WTC11 (cell line): ENCODE measurements at regions not wholly inside any gene's neighbourhood (a gene's known extent, or its start where the extent isn't known, plus 50 kb on each side); places are given as distances from the start of the nearest gene placed in this dataset.
"Not testable (repeated sequence)": the region's sequence is repeated elsewhere in the genome, so short reads cannot be mapped to it uniquely, and the experiment has no call there.

ENCODE experiments used
- ATAC-seq: fragments of 200-7000 bp; cut with Tn5 transposase; 2 replicates; pipeline ENCODE4 v1.10.0; 2021; ENCODE audit warnings: mild to moderate bottlenecking, moderate library complexity
- CTCF ChIA-PET: fragments of 300-600 bp; sonication (Branson Sonifier 250); formaldehyde crosslinking; loops from one replicate; lab custom pipeline; 2021; ENCODE audit warnings: antibody characterized with exemption; lab: Charles Lee
- POLR2A ChIA-PET: fragments of 350-600 bp; sonication (Branson Sonifier 250); formaldehyde crosslinking; loops from one replicate; lab custom pipeline; 2021; ENCODE audit warnings: antibody characterized with exemption; lab: Charles Lee
- DNase-seq: peaks from one replicate; pipeline ENCODE4 v3.0.0; 2021; ENCODE audit warnings: low spot score
- H3K27ac Mint-ChIP-seq: 2 replicates; pipeline ENCODE4 v1.8.0; 2021; ENCODE audit warnings: mixed read lengths
- H3K27me3 Mint-ChIP-seq: 2 replicates; pipeline ENCODE4 v1.8.0; 2021; ENCODE audit warnings: low read depth, mild to moderate bottlenecking, moderate library complexity, mixed read lengths
- H3K36me3 Mint-ChIP-seq: 2 replicates; pipeline ENCODE4 v1.8.0; 2021; ENCODE audit warnings: mixed read lengths
- H3K4me1 Mint-ChIP-seq: 2 replicates; pipeline ENCODE4 v1.8.0; 2022; ENCODE audit warnings: mixed read lengths
- H3K4me3 Mint-ChIP-seq: 2 replicates; pipeline ENCODE4 v1.8.0; 2021; ENCODE audit warnings: mild to moderate bottlenecking, moderate library complexity, mixed read lengths
- H3K9me3 Mint-ChIP-seq: 2 replicates; pipeline ENCODE4 v1.8.0; 2021; ENCODE audit warnings: mixed read lengths
- CBFB ChIP-seq: sonication (generic); formaldehyde crosslinking; IDR thresholded peaks from 2 replicates; pipeline ENCODE4 v1.8.1; 2022; ENCODE audit warnings: mild to moderate bottlenecking, low read depth, missing genetic modification reagents
- CREM ChIP-seq: sonication (generic); formaldehyde crosslinking; IDR thresholded peaks from 2 replicates; pipeline ENCODE4 v1.8.1; 2022; ENCODE audit warnings: mild to moderate bottlenecking, missing genetic modification reagents, moderate library complexity
- CTCF ChIP-seq: fragments of 200-600 bp; IDR thresholded peaks from 2 replicates; pipeline ENCODE4 v1.8.0; 2022; ENCODE audit warnings: antibody characterized with exemption
- PRDM15 ChIP-seq: sonication (generic); formaldehyde crosslinking; IDR thresholded peaks from 2 replicates; pipeline ENCODE4 v1.8.0; 2022; ENCODE audit warnings: missing genetic modification reagents
- SMAD3 ChIP-seq: sonication (generic); formaldehyde crosslinking; IDR thresholded peaks from 2 replicates; pipeline ENCODE4 v1.8.0; 2022; ENCODE audit warnings: missing genetic modification reagents, mild to moderate bottlenecking, borderline replicate concordance
- TP53 ChIP-seq: sonication (generic); formaldehyde crosslinking; IDR thresholded peaks from 2 replicates; pipeline ENCODE4 v1.8.1; 2023; ENCODE audit warnings: mild to moderate bottlenecking, missing genetic modification reagents
- ZNF263 ChIP-seq: sonication (generic); formaldehyde crosslinking; IDR thresholded peaks from 2 replicates; pipeline ENCODE4 v1.8.1; 2022; ENCODE audit warnings: low read depth, mild to moderate bottlenecking, moderate library complexity, missing genetic modification reagents
- ZNF317 ChIP-seq: sonication (generic); formaldehyde crosslinking; IDR thresholded peaks from 2 replicates; pipeline ENCODE4 v1.8.1; 2023; ENCODE audit warnings: low read depth, mild to moderate bottlenecking, moderate library complexity, missing genetic modification reagents, borderline replicate concordance
- ZNF396 ChIP-seq: fragments of 250-450 bp; sonication (Bioruptor Pico); IDR thresholded peaks from 2 replicates; pipeline ENCODE4 v1.8.0; 2021; ENCODE audit warnings: mild to moderate bottlenecking, moderate library complexity, borderline replicate concordance
- ZNF425 ChIP-seq: fragments of 250-450 bp; sonication (Bioruptor Pico); conservative IDR thresholded peaks from 2 replicates; pipeline ENCODE4 v1.9.0; 2021; ENCODE audit warnings: mild to moderate bottlenecking

GRCh38 chrX:52576474-52576873 is 59.6 kb upstream of the XAGE1B start:
- TF ChIP-seq CREM (no peak), ZNF263 (CRISPR knock-in tag) (no peak), ZNF317 (CRISPR knock-in tag) (no peak), CBFB (CRISPR knock-in tag) (no peak), SMAD3 (CRISPR knock-in tag) (no peak), TP53 (CRISPR knock-in tag) (no peak), ZNF425 (CRISPR knock-in tag) (no peak), ZNF396 (CRISPR knock-in tag) (no peak)
- Mint-ChIP-seq H3K27ac (no peak overlapping the region), H3K36me3 (no peaks in the 10 kb centered on the region), H3K4me3 (no peak overlapping the region), H3K27me3 (no peaks in the 10 kb centered on the region; the same call in 1 of the 2 replicates), H3K4me1 (peaks cover 12% of the 10 kb centered on the region), H3K9me3 (no peaks in the 10 kb centered on the region; the same call in 1 of the 2 replicates)
- ATAC-seq (no peak), DNase-seq (no peak)
- POLR2A ChIA-PET: no interaction called here
- CTCF ChIA-PET: no interaction called here

GRCh38 chrX:52574416-52575275 is 57.8 kb upstream of the XAGE1B start:
- no peak overlapping the region for H3K27ac Mint-ChIP-seq
- H3K4me3 Mint-ChIP-seq: no peak overlapping the region
- CTCF ChIA-PET: no interaction called here

GRCh38 chrX:52568146-52568545 is 51.3 kb upstream of the XAGE1B start:
- H3K4me3 Mint-ChIP-seq, ATAC-seq, POLR2A ChIA-PET, H3K4me1 Mint-ChIP-seq, H3K9me3 Mint-ChIP-seq, CTCF ChIA-PET, H3K27me3 Mint-ChIP-seq, DNase-seq, H3K27ac Mint-ChIP-seq, H3K36me3 Mint-ChIP-seq: not testable (repeated sequence)

More at GRCh38 chrX:52574416-52575275, 57.8 kb upstream of the XAGE1B start:
- ATAC-seq (peak; percentile 65), DNase-seq (peak; percentile 23)
- POLR2A ChIA-PET: no interaction called here
- Mint-ChIP-seq H3K9me3 (no peaks in the 10 kb centered on the region; the same call in 1 of the 2 replicates), H3K27me3 (no peaks in the 10 kb centered on the region; the same call in 1 of the 2 replicates), H3K36me3 (no peaks in the 10 kb centered on the region), H3K4me1 (peaks cover 12% of the 10 kb centered on the region)
- no peak for TF ChIP-seq PRDM15 (CRISPR knock-in tag)
- TF ChIP-seq CTCF: peak; percentile 21; the same call in 1 of the 2 replicates
- TF ChIP-seq, all 79 proteins: peak for 1
